Osteoblast (primary cell): ENCODE measurements at regions not wholly inside any gene's neighbourhood (a gene's known extent, or its start where the extent isn't known, plus 50 kb on each side); places are given as distances from the start of the nearest gene placed in this dataset.

ENCODE experiments used
- DNase-seq: peaks from one replicate; pipeline ENCODE4 v3.0.0; 2011; ENCODE audit warnings: low spot score, mixed read lengths; ENCODE audit not compliant: insufficient read length; ENCODE audit errors: missing footprints
- H2AFZ ChIP-seq: 2 replicates; pipeline ENCODE4 v1.6.0; 2011; ENCODE audit warnings: mild to moderate bottlenecking, low read length
- H3K27ac ChIP-seq: 2 replicates; pipeline ENCODE4 v1.5.1; 2011; ENCODE audit warnings: mild to moderate bottlenecking, low read depth, low read length, moderate library complexity
- H3K27me3 ChIP-seq: 2 replicates; pipeline ENCODE4 v1.6.0; 2012; ENCODE audit warnings: mild to moderate bottlenecking, control low read depth, inconsistent platforms, low read length, moderate library complexity; ENCODE audit not compliant: insufficient read depth
- H3K36me3 ChIP-seq: 2 replicates; pipeline ENCODE4 v1.5.1; 2011; ENCODE audit warnings: mild to moderate bottlenecking, low read length, control low read depth, moderate library complexity; ENCODE audit not compliant: insufficient read depth
- H3K4me1 ChIP-seq: 2 replicates; pipeline ENCODE4 v1.5.1; 2011; ENCODE audit warnings: mild to moderate bottlenecking, low read length, control low read depth, moderate library complexity; ENCODE audit not compliant: insufficient read depth
- H3K4me2 ChIP-seq: 2 replicates; pipeline ENCODE4 v1.6.0; 2011; ENCODE audit warnings: mild to moderate bottlenecking, low read length; ENCODE audit not compliant: insufficient read depth
- H3K4me3 ChIP-seq: fragments of 200-600 bp; sonication (generic); 3 replicates; pipeline ENCODE4 v1.5.1; 2012; ENCODE audit warnings: mild to moderate bottlenecking, low read length, inconsistent platforms; ENCODE audit not compliant: insufficient read depth
- H3K79me2 ChIP-seq: 2 replicates; pipeline ENCODE4 v1.6.0; 2012; ENCODE audit warnings: mild to moderate bottlenecking, low read length, control low read depth, inconsistent platforms; ENCODE audit not compliant: insufficient read depth
- H3K9me3 ChIP-seq: 2 replicates; pipeline ENCODE4 v1.5.1; 2011; ENCODE audit warnings: low read depth, low read length, control low read depth
- H4K20me1 ChIP-seq: 2 replicates; pipeline ENCODE4 v1.6.0; 2012; ENCODE audit warnings: mild to moderate bottlenecking, low read length, control low read depth; ENCODE audit not compliant: insufficient read depth
- CTCF ChIP-seq: IDR thresholded peaks from 2 replicates; pipeline ENCODE4 v1.5.1; 2011; ENCODE audit warnings: mild to moderate bottlenecking, low read depth, low read length, moderate library complexity; ENCODE audit errors: extremely low read depth

- Histone ChIP-seq H4K20me1 (no peaks in the 10 kb centered on the region), H3K4me1 (no peaks in the 10 kb centered on the region), H3K79me2 (no peaks in the 10 kb centered on the region), H3K27ac (no peak overlapping the region), H3K36me3 (no peaks in the 10 kb centered on the region), H3K27me3 (no peaks in the 10 kb centered on the region), H2AFZ (no peak overlapping the region), H3K4me2 (no peak overlapping the region), H3K4me3 (no peak overlapping the region), H3K9me3 (no peaks in the 10 kb centered on the region)
- DNase-seq, result no peak
- no peak for TF ChIP-seq CTCF
Observed at GRCh38 chr6:92201618-92202017, 1217.7 kb downstream of the EPHA7 start.

- H3K4me3 ChIP-seq, result no peak overlapping the region
- H3K27ac ChIP-seq, result no peak overlapping the region
- no peaks in the 10 kb centered on the region for H3K4me1 ChIP-seq
- no peaks in the 10 kb centered on the region for H4K20me1 ChIP-seq
- no peaks in the 10 kb centered on the region for H3K79me2 ChIP-seq
- H2AFZ ChIP-seq, result no peak overlapping the region
- no peaks in the 10 kb centered on the region for H3K9me3 ChIP-seq
- H3K27me3 ChIP-seq, result no peaks in the 10 kb centered on the region
- no peak for TF ChIP-seq CTCF
- no peak overlapping the region for H3K4me2 ChIP-seq
- no peaks in the 10 kb centered on the region for H3K36me3 ChIP-seq
- peak; percentile 5 for DNase-seq
Observed at GRCh38 chr6:92196325-92196724, 1223.0 kb downstream of the EPHA7 start.

GRCh38 chr6:92195796-92196195 is 1223.6 kb downstream of the EPHA7 start:
- Histone ChIP-seq H3K4me1 (no peaks in the 10 kb centered on the region), H2AFZ (no peak overlapping the region), H4K20me1 (no peaks in the 10 kb centered on the region), H3K27ac (no peak overlapping the region), H3K4me2 (no peak overlapping the region), H3K27me3 (no peaks in the 10 kb centered on the region), H3K79me2 (no peaks in the 10 kb centered on the region), H3K9me3 (no peaks in the 10 kb centered on the region), H3K4me3 (no peak overlapping the region), H3K36me3 (no peaks in the 10 kb centered on the region)
- no peak for DNase-seq
- no peak for TF ChIP-seq CTCF

GRCh38 chr6:92188016-92188415 is 1231.3 kb downstream of the EPHA7 start:
- Histone ChIP-seq H3K27me3 (no peaks in the 10 kb centered on the region), H3K79me2 (no peaks in the 10 kb centered on the region), H3K27ac (no peak overlapping the region), H3K4me3 (no peak overlapping the region), H4K20me1 (no peaks in the 10 kb centered on the region), H3K36me3 (no peaks in the 10 kb centered on the region), H3K9me3 (no peaks in the 10 kb centered on the region), H3K4me2 (no peak overlapping the region), H3K4me1 (no peaks in the 10 kb centered on the region), H2AFZ (no peak overlapping the region)
- DNase-seq, result no peak
- no peak for TF ChIP-seq CTCF
